Mucosa of descending colon (tissue), 3 donors: ENCODE measurements at regions not wholly inside any gene's neighbourhood (a gene's known extent, or its start where the extent isn't known, plus 50 kb on each side); places are given as distances from the start of the nearest gene placed in this dataset.

Source experiments
- ATAC-seq: fragments of 200-7000 bp; cut with Tn5 transposase; one replicate; pipeline ENCODE4 v1.9.1; 2020; ENCODE audit warnings: mild to moderate bottlenecking, moderate library complexity
- DNase-seq, 3 donors: peaks; one replicate each; pipeline ENCODE4 v3.0.0-alpha.2; 2020
- H3K36me3 ChIP-seq: fragments of 200-600 bp; one replicate; pipeline ENCODE4 v1.8.0; 2021; ENCODE audit warnings: low read depth, mild to moderate bottlenecking
- H3K4me1 ChIP-seq: fragments of 200-600 bp; one replicate; pipeline ENCODE4 v1.8.0; 2021; ENCODE audit warnings: low read depth, mild to moderate bottlenecking
- H3K4me3 ChIP-seq: fragments of 200-600 bp; one replicate; pipeline ENCODE4 v1.8.0; 2021; ENCODE audit warnings: mild to moderate bottlenecking
- H3K9me3 ChIP-seq: fragments of 200-600 bp; one replicate; pipeline ENCODE4 v1.8.0; 2021; ENCODE audit warnings: mild to moderate bottlenecking
- CTCF ChIP-seq: fragments of 200-600 bp; IDR thresholded peaks from one replicate; pipeline ENCODE4 v1.8.0; 2022; ENCODE audit warnings: antibody characterized with exemption, mild to moderate bottlenecking
- intact Hi-C, 2 donors: fragments of 100-400 bp; cut with DNase I in 1 of 2; cut with micrococcal nuclease in 1 of 2; formaldehyde crosslinking; loops; one replicate each; pipeline versions ENCODE4 v1.11.0 to v1.11.1; 2022; cut with DNase I, micrococcal nuclease
- donor health status: DM: no; HTN: no; CAD: no; lungs with moderate emphysema.
- donor health status: DM: no; HTN: no; CAD: no.
- donor health status: DM: no; HTN: yes; CAD: no.

- ATAC-seq (no peak), DNase-seq (no peak)
- intact Hi-C loops: no loop called here
- H3K4me1 ChIP-seq: no peaks in the 10 kb centered on the region
- peaks cover 12% of the 10 kb centered on the region for H3K9me3 ChIP-seq
- H3K36me3 ChIP-seq: no peaks in the 10 kb centered on the region
- TF ChIP-seq CTCF: no peak
- no peak overlapping the region for H3K4me3 ChIP-seq
Measured at GRCh38 chr17:53659181-53659580, 163.5 kb upstream of the KIF2B start.

DNA sequence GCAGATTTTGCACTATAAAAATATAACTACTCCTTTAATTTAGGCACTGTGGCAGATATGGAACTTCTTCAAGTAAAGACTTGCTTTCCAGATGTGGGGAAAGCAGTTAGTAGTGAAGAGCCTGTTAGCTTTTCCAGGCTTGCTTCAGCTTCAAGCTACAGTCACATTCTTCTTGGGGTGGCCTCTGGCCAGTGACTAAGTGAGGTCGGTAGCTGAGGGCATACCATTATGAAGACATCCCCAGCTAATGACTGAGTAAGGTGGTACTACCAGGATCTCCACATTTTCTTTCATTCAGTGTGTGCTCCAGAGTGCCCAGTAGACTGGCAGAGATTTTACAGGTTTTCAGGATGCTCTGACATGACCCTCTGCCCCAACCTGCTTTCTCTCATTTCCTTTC, 167.1 kb upstream of the KIF2B start:
- TF ChIP-seq CTCF: no peak

GRCh38 chr17:53649201-53649600, 173.5 kb upstream of the KIF2B start:
- Histone ChIP-seq H3K36me3 (no peaks in the 10 kb centered on the region), H3K4me3 (no peak overlapping the region), H3K9me3 (peaks cover 20% of the 10 kb centered on the region), H3K4me1 (no peaks in the 10 kb centered on the region)
- TF ChIP-seq CTCF: no peak
- intact Hi-C loops: no loop called here
- DNase-seq (no peak), ATAC-seq (no peak)

More for the DNA sequence above, 167.1 kb upstream of the KIF2B start:
- Histone ChIP-seq H3K4me3 (no peak overlapping the region), H3K9me3 (peaks cover 16% of the 10 kb centered on the region), H3K4me1 (no peaks in the 10 kb centered on the region), H3K36me3 (no peaks in the 10 kb centered on the region)
- DNase-seq (no peak), ATAC-seq (no peak)
- intact Hi-C loops: no loop called here

GRCh38 chr17:53646835-53647234, 175.9 kb upstream of the KIF2B start:
- ATAC-seq (no peak), DNase-seq (no peak)
- TF ChIP-seq CTCF: no peak
- Histone ChIP-seq H3K4me1 (no peaks in the 10 kb centered on the region), H3K36me3 (no peaks in the 10 kb centered on the region), H3K4me3 (no peak overlapping the region), H3K9me3 (peaks cover 20% of the 10 kb centered on the region)
- intact Hi-C loops: no loop called here

GRCh38 chr17:53640808-53641207, 181.9 kb upstream of the KIF2B start:
- DNase-seq (no peak), ATAC-seq (no peak)
- Histone ChIP-seq H3K4me1 (no peaks in the 10 kb centered on the region), H3K36me3 (no peaks in the 10 kb centered on the region), H3K4me3 (no peak overlapping the region), H3K9me3 (peaks cover 3% of the 10 kb centered on the region)
- no peak for TF ChIP-seq CTCF
- intact Hi-C loops: no loop called here

DNA sequence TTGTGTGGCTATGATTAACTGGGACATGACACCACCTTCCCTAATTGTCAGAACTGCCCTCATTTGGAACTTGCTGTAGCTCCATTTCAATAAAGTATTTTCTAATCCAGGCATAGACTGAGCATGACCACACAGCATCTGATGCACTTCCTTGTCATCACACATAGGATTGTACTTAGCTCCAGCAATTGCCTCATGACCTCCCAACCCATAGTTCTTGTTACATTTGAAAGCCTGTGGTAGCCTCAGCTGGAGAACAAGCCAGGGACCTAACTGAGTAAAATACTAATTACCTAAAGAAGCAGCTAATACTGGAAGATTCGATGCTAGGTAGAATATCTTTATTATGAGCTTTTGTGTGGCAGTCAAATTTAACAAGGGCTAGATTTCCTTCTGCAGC, 187.3 kb upstream of the KIF2B start:
- no peak for TF ChIP-seq CTCF

More for the DNA sequence above, 187.3 kb upstream of the KIF2B start:
- no peak for DNase-seq
- no peak for ATAC-seq
- H3K9me3 ChIP-seq: peaks cover 11% of the 10 kb centered on the region
- H3K4me3 ChIP-seq: no peak overlapping the region
- H3K36me3 ChIP-seq: no peaks in the 10 kb centered on the region
- no peaks in the 10 kb centered on the region for H3K4me1 ChIP-seq
- intact Hi-C loops: no loop called here
